GM12865 (cell line): ENCODE measurements at regions not wholly inside any gene's neighbourhood (a gene's known extent, or its start where the extent isn't known, plus 50 kb on each side); places are given as distances from the start of the nearest gene placed in this dataset.

Source experiments
- DNase-seq: peaks from one replicate; pipeline ENCODE4 v3.0.0; 2010; ENCODE audit warnings: low read depth
- H3K4me3 ChIP-seq: 2 replicates; pipeline ENCODE4 v1.5.1; 2011; ENCODE audit warnings: mild to moderate bottlenecking, low read depth, low read length, control low read depth
- TF ChIP-seq, protein P1 (sequence below): IDR thresholded peaks from 2 replicates; pipeline ENCODE4 v1.5.1; 2011; ENCODE audit warnings: low read length, control low read depth, low read depth, inconsistent platforms; ENCODE audit not compliant: insufficient read depth; ENCODE audit errors: missing control alignments

DNA sequence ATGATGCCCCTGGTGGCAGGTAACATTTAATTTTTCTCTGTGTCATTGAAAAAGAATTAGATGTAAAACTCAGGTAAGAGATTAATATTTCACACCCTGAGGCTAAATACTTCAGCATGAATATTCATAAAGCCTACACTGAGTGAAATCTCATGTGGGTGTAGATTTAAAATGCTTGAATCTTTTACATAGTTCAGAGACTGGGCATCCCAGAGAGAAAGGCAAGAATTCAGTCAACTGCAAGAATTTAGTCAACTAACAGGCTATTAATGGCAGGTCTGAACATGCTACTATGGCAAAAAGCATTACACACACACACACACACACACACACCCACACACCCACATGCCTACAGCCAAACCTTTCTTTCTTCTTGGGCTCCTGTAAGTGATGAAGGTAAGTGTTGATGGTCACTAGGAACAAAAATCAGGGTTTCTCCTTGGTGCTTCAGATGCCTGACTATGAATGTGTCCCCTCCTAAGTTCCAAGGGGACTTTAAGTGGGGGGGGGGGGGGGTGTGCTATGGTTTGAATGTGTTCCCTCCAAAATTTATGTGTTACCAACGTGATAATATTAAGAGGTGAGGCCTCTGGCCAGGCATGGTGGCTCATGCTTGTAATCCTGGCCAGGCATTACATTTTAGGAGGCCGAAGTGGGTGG lies 63.7 kb upstream of the PSMD7 start:
- no peak for DNase-seq
- H3K4me3 ChIP-seq = no peak overlapping the region
- TF ChIP-seq, protein P1, sequence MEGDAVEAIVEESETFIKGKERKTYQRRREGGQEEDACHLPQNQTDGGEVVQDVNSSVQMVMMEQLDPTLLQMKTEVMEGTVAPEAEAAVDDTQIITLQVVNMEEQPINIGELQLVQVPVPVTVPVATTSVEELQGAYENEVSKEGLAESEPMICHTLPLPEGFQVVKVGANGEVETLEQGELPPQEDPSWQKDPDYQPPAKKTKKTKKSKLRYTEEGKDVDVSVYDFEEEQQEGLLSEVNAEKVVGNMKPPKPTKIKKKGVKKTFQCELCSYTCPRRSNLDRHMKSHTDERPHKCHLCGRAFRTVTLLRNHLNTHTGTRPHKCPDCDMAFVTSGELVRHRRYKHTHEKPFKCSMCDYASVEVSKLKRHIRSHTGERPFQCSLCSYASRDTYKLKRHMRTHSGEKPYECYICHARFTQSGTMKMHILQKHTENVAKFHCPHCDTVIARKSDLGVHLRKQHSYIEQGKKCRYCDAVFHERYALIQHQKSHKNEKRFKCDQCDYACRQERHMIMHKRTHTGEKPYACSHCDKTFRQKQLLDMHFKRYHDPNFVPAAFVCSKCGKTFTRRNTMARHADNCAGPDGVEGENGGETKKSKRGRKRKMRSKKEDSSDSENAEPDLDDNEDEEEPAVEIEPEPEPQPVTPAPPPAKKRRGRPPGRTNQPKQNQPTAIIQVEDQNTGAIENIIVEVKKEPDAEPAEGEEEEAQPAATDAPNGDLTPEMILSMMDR = no peak

DNA sequence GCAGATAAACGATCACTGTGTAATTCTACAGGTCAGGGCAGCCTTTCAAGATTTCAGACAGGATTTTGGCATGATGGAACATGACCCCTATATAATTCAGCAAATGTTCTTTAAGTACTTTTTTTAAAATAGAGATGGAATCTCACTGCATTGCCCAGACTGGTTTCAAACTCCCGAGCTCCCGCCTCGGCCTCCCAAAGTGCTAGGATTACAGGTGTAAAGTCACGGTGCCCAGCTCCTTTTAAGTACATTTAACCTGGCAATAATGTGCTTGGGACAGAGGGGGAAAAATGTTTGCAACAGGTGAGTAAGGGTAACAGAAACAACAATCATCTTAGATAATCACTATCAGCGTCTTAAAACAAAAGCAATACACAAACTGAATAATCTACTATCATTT lies 66.5 kb upstream of the PSMD7 start:
- TF ChIP-seq, protein P1 = no peak
- no peak for DNase-seq
- H3K4me3 ChIP-seq = no peak overlapping the region

DNA sequence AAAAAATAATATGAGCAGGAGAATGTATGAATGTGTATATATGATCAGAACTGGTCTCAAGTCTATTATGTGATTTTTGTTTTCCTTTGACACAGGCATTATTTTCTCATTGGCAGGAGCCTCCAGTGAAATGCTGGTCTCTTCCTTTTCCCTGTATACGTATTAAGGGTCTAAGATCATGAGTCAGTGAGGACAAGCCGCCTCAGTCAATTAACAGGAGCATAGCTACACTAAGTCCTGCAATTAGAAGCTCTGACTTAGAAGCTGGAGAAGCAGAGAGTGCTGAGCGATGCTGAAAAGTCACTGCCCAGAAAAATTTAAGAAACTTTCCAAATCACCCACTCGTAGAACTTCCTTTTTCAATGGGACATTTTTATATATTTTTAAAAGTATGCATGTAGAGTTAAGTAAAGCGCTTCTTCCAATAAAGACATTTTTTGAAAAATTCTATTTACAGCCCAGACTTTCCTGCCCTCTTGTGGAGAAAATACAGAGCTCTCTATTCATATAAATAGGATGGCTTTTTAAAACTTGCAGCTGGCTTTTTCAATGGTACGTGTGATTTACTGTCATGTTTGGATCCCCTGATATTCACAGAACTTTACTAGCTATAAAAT lies 70.2 kb upstream of the PSMD7 start:
- TF ChIP-seq, protein P1 = peak; percentile 12
- DNase-seq = no peak
- no peak overlapping the region for H3K4me3 ChIP-seq

DNA sequence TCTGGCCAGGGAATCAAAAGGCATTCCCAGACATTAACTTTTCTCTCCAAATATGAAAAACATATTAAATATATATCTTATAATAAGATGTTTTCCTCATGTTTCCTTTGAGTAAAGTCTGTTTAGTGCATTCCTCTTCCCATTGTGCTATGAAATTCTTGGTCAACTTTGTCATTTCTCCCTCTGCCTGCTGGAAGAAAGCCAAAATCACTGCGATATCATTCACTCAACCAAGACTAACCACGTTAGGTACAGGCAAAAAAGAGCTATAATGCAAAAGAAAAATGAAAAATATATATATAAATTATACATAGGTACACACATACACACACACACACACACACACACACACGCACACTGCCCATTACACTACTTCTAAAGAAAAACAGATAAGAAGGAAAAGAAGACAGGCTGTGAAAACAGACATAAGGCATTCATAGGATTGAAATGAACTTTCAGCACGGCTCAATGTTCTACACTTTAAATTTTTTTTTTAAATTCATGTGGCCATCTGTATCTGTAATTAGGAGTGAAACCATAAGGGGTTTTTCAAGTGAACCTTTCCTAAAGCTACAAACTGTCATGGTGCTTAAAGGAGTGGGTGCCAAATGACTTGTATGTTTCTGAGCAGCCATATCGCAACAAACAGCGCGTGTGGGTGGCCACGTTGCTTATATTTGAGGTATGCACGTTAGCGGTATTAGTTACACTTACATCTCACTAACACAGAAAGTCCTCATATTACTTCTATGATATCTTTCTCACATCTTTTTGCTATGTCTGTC lies 71.6 kb upstream of the PSMD7 start:
- no peak overlapping the region for H3K4me3 ChIP-seq
- TF ChIP-seq, protein P1 = no peak
- no peak for DNase-seq

DNA sequence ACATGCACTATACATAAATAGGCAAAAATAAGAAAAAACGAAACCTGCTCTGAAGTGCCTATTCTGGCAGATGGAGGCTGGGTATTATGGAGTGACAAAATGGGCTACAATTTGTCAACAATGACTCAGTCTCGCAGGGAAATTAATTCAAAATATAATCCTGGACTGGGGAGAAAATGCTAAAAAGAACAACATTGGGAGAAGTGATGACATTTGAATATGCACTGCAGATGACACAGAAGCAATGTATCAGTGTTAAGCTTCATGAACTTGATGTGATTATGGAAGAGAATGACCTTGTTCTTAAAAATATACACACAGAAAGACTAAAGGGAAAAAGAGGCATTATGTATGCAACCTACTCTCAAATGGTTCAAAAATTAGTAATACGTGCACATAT lies 74.8 kb upstream of the PSMD7 start:
- no peak for DNase-seq
- TF ChIP-seq, protein P1 = no peak
- no peak overlapping the region for H3K4me3 ChIP-seq

DNA sequence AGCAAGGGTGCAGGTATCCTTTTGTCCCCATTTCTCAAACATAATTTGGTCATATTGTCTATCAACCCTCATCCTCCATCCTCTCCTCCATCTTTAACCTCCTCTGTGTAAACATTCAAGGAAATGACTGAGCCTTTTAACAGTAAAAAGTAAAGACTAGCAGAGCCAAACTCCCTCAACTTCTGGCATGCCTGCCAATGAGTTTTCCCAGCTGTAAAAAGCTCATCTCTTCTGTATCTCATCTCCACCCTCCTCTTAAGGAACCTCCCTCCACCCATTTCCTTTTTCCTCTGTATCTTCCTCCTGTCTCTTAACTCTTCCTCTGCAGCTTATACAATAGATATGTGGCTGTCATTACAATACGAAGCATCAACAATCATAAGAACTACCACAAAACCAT lies 76.9 kb upstream of the PSMD7 start:
- H3K4me3 ChIP-seq = no peak overlapping the region
- no peak for DNase-seq
- TF ChIP-seq, protein P1 = no peak
